ENCODE measurements at regions not wholly inside any gene's neighbourhood (a gene's known extent, or its start where the extent isn't known, plus 50 kb on each side); places are given as distances from the start of the nearest gene placed in this dataset.

DNA sequence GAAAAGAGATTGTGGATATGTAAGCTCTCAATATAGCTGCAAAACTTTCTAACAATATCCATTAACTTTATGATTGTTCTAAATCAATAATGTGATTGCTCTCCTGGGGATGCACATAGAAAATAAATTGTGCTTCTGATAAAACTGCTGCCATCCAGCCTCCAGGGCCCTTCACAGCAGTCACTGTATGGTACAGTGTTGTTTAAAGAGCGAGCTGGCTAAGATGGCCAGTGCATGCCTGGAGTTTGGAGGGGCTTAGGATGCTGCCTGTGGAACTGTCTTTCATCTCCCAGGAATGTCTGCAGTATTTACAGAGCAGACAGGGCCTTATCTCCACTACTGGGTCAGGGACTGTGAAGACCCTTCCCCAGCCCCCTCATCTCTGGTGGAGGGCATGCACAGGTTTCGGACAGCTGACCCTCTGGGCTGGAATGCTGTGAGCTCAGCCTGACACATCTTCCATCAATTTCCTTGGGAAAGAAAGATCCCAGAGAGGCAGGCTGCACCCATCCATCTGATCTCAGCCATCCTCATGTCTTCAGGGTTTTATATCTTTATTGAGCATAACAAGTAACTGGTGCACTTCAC lies 137.0 kb downstream of the PLPP3 start:
- DNase-seq = no peak

GRCh38 chr1:56441601-56442000 lies 137.8 kb downstream of the PLPP3 start:
- no peak for DNase-seq

DNA sequence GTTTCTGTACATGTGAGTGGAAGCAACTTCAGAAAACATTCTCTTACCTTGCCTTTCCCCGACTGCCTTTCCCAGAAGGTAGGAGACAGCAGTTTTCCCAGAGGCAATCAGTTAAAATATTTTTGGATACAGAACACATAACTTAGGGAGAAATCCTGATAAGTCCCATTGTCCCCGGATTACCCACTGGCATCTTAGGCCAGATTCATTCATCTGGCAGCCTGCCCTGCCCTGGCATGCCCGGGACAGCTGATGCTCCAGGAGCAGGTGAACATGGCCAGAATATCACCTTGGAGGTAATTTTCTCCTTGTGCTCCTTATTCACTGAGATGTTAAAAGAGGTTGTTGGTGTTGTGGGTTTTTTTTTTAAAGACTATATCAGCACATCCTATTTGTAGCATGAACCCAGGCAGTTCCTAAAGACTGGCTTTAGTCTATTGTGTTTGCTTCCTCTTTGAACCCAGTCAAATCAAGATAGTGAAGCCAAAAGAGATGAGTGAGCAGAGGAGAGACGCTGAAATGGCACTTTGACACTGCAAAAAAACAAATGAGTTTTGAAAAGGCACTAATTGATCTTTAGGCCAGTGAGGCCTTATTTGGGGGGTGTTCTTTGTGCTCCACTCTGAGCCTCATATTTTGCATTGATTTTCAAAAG lies 139.6 kb downstream of the PLPP3 start:
- DNase-seq = no peak

- DNase-seq = no peak
Measured at GRCh38 chr1:56438901-56439551, 140.3 kb downstream of the PLPP3 start.

- DNase-seq = no peak
Measured at GRCh38 chr1:56437959-56438358, 141.4 kb downstream of the PLPP3 start.

GRCh38 chr1:56436912-56437417 lies 142.4 kb downstream of the PLPP3 start:
- DNase-seq = no peak

- no peak for DNase-seq
Measured at GRCh38 chr1:56436296-56436695, 143.1 kb downstream of the PLPP3 start.

GRCh38 chr1:56435434-56436262 lies 143.7 kb downstream of the PLPP3 start:
- DNase-seq = no peak

DNA sequence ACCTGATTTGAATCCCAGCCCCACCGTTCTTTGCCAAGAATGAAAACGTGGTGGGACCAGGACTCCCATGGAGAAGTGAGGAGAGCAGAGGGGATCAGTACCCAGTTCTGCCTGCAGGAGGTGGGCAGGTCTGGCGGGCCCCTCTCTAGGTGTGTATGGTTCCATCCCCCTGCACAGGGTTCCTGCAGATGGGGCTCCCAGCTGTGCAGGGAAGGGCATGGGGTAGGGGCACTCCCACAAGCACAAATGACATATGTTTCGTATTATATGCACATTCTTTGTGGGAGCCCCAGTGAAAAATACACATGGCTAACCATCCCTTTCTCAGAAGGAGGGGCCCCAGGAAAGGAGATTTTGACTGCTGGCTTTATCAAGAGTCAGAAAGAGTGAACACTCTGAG lies 144.6 kb downstream of the PLPP3 start:
- DNase-seq = no peak

- DNase-seq = no peak
Measured at GRCh38 chr1:56434025-56434424, 145.3 kb downstream of the PLPP3 start.

- DNase-seq = no peak
Measured at GRCh38 chr1:56433056-56433577, 146.2 kb downstream of the PLPP3 start.

- DNase-seq = no peak
Measured at GRCh38 chr1:56432166-56432971, 147.0 kb downstream of the PLPP3 start.

- DNase-seq = no peak
Measured at GRCh38 chr1:56430141-56430839, 149.1 kb downstream of the PLPP3 start.

DNA sequence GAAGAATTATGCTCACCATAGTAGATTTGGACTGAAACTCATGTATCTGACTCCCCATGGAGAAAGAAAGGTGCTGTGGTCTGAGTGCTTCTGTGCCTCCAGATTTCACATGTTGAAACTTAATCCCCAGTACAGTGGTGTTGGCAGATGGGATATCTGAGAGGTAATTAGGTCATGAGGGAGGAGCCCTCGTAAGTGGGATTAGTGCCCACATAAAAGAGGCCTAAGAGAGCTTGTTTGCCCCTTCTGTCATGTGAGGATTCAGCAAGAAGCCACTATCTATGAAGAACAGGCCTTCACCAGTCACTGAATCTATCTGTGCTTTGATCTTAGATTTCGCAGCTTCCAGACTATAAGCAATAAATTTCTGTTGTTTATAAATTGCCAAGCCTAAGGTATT lies 150.1 kb downstream of the PLPP3 start:
- no peak for DNase-seq

DNA sequence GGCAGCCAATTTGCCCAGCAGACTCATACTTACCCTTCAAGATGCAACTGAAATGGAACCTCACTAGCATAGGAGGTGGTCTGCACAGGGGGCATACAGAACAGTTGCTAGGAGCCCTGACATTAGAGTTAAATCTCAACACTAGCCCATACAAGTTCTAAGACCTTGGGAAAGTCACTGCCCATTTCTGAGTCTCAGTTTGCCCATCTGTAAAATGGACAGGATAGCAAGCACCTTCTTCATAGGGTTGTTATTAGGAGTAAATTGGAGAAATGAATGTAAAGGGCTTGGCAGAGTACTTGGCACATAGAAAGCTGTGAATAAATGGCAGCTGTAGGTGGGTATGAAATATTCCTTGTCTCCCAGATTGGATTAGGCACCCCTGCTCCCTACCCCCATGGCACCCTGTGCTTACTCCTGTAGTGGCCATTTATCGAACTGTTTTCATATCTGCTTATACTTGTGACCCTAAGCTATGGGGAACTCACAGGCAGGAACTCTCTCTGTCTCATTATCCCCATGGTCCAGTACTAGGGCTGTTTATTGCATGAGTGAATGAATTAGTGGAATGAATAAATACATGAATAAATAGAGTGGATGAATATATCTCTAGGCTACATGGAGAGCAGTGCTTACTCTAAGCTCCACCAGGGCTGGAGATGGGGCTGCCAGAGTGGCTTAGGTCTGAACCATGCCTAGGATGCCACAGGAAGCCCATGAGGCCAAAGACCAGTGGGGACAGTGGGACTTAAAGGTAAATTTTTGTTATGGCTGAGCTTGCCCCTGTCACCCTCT lies 152.6 kb downstream of the PLPP3 start:
- DNase-seq = no peak

- DNase-seq = no peak
Measured at GRCh38 chr1:56425494-56426037, 153.8 kb downstream of the PLPP3 start.

- DNase-seq = no peak
Measured at GRCh38 chr1:56424744-56425493, 154.4 kb downstream of the PLPP3 start.

GRCh38 chr1:56423716-56424115 lies 155.6 kb downstream of the PLPP3 start:
- DNase-seq = no peak

GRCh38 chr1:56418151-56418631 lies 161.2 kb downstream of the PLPP3 start:
- no peak for DNase-seq

All from NCI-H774 (cell line).